ENCODE measurements at regions not wholly inside any gene's neighbourhood (a gene's known extent, or its start where the extent isn't known, plus 50 kb on each side); places are given as distances from the start of the nearest gene placed in this dataset.

DNA sequence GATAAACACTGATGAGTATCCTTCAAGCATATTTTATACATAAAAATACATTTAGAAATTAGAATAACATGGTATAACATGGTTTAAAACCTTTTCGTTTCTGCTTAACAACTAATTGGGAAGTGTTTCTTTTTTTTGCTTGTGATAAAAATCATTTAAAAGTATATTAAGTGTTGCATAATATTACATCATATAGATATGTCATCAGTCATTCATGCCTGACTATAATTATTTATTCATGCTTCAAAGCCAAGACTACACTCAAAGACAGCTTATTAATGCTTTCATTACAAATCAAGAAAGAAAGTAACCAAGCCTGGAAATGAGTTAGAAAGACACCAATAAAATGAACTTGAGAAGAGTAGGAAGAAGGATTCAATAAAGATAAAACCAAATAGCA lies 136.6 kb upstream of the TP63 start:
- no peak for TF ChIP-seq RCOR1 (IDR thresholded peaks at IDR 0.05; ENCODE audit: insufficient replicate concordance, low read length)
- TF ChIP-seq, protein P1, sequence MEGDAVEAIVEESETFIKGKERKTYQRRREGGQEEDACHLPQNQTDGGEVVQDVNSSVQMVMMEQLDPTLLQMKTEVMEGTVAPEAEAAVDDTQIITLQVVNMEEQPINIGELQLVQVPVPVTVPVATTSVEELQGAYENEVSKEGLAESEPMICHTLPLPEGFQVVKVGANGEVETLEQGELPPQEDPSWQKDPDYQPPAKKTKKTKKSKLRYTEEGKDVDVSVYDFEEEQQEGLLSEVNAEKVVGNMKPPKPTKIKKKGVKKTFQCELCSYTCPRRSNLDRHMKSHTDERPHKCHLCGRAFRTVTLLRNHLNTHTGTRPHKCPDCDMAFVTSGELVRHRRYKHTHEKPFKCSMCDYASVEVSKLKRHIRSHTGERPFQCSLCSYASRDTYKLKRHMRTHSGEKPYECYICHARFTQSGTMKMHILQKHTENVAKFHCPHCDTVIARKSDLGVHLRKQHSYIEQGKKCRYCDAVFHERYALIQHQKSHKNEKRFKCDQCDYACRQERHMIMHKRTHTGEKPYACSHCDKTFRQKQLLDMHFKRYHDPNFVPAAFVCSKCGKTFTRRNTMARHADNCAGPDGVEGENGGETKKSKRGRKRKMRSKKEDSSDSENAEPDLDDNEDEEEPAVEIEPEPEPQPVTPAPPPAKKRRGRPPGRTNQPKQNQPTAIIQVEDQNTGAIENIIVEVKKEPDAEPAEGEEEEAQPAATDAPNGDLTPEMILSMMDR (conservative IDR thresholded peaks at IDR 0.05; ENCODE audit: low read depth, low read length) = no peak
- no peak for TF ChIP-seq POLR2A (IDR thresholded peaks at IDR 0.05; ENCODE audit: low read depth, low read length)
- TF ChIP-seq MXI1 (IDR thresholded peaks at IDR 0.05; ENCODE audit: borderline replicate concordance, low read depth, low read length) = no peak
- no peak for TF ChIP-seq MAZ (IDR thresholded peaks at IDR 0.05; ENCODE audit: borderline replicate concordance, low read depth, low read length)
- TF ChIP-seq, protein P2, sequence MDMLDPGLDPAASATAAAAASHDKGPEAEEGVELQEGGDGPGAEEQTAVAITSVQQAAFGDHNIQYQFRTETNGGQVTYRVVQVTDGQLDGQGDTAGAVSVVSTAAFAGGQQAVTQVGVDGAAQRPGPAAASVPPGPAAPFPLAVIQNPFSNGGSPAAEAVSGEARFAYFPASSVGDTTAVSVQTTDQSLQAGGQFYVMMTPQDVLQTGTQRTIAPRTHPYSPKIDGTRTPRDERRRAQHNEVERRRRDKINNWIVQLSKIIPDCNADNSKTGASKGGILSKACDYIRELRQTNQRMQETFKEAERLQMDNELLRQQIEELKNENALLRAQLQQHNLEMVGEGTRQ (IDR thresholded peaks at IDR 0.05; ENCODE audit: low read depth, low read length) = no peak
- TF ChIP-seq CHD1 (IDR thresholded peaks at IDR 0.05; ENCODE audit: low read depth, low read length) = no peak
- TF ChIP-seq RAD21 (IDR thresholded peaks at IDR 0.05; ENCODE audit: low read length) = no peak
